SH-SY5Y (cell line): ENCODE measurements at regions not wholly inside any gene's neighbourhood (a gene's known extent, or its start where the extent isn't known, plus 50 kb on each side); places are given as distances from the start of the nearest gene placed in this dataset.

ENCODE experiments used
- GATA2 ChIP-seq: IDR thresholded peaks from 2 replicates; pipeline ENCODE4 v1.6.1; 2011; ENCODE audit warnings: mild to moderate bottlenecking, low read depth, low read length
- GATA3 ChIP-seq: IDR thresholded peaks from 2 replicates; pipeline ENCODE4 v1.6.1; 2011; ENCODE audit warnings: low read depth, mild to moderate bottlenecking, low read length, moderate library complexity

- TF ChIP-seq GATA3 = no peak
- TF ChIP-seq GATA2 = no peak
These were observed 170.5 kb upstream of the LHX5 start for GRCh38 chr12:113642216-113642615.

- TF ChIP-seq GATA2 = no peak
- TF ChIP-seq GATA3 = no peak
These were observed 169.9 kb upstream of the LHX5 start for GRCh38 chr12:113641426-113642030.

GRCh38 chr12:113640837-113641236 is 169.2 kb upstream of the LHX5 start:
- TF ChIP-seq GATA3 (no peak), GATA2 (no peak)

- TF ChIP-seq GATA3 (no peak), GATA2 (no peak)
These were observed 167.8 kb upstream of the LHX5 start for GRCh38 chr12:113639474-113639873.

GRCh38 chr12:113638460-113638775 is 166.7 kb upstream of the LHX5 start:
- no peak; the same call in 1 of the 2 replicates for TF ChIP-seq GATA2
- no peak for TF ChIP-seq GATA3

GRCh38 chr12:113634982-113635381 is 163.3 kb upstream of the LHX5 start:
- TF ChIP-seq GATA2 (no peak), GATA3 (no peak)

- TF ChIP-seq GATA2 (no peak), GATA3 (no peak)
These were observed 162.8 kb upstream of the LHX5 start for GRCh38 chr12:113634474-113634873.

GRCh38 chr12:113633678-113634332 is 162.1 kb upstream of the LHX5 start:
- TF ChIP-seq GATA2 = no peak
- TF ChIP-seq GATA3 = no peak

GRCh38 chr12:113630625-113631024 is 159.0 kb upstream of the LHX5 start:
- TF ChIP-seq GATA3 (no peak), GATA2 (no peak)

GRCh38 chr12:113625499-113625898 is 153.8 kb upstream of the LHX5 start:
- TF ChIP-seq GATA2 (no peak), GATA3 (no peak)

- TF ChIP-seq GATA3 (no peak), GATA2 (no peak)
These were observed 150.7 kb upstream of the LHX5 start for GRCh38 chr12:113622410-113622809.

GRCh38 chr12:113620437-113620976 is 148.8 kb upstream of the LHX5 start:
- TF ChIP-seq GATA2 = no peak
- no peak for TF ChIP-seq GATA3

GRCh38 chr12:113619202-113619601 is 147.5 kb upstream of the LHX5 start:
- TF ChIP-seq GATA2 (no peak), GATA3 (no peak)

GRCh38 chr12:113613414-113613813 is 141.7 kb upstream of the LHX5 start:
- TF ChIP-seq GATA3 (no peak), GATA2 (no peak)

GRCh38 chr12:113612793-113613192 is 141.1 kb upstream of the LHX5 start:
- TF ChIP-seq GATA3 (no peak), GATA2 (no peak)

GRCh38 chr12:113612076-113612728 is 140.5 kb upstream of the LHX5 start:
- TF ChIP-seq GATA2 = no peak
- no peak for TF ChIP-seq GATA3

GRCh38 chr12:113611652-113612051 is 140.0 kb upstream of the LHX5 start:
- no peak for TF ChIP-seq GATA2
- TF ChIP-seq GATA3 = no peak
